NCI-H146 (cell line): ENCODE measurements at regions not wholly inside any gene's neighbourhood (a gene's known extent, or its start where the extent isn't known, plus 50 kb on each side); places are given as distances from the start of the nearest gene placed in this dataset.
"Not testable (repeated sequence)": the region's sequence is repeated elsewhere in the genome, so short reads cannot be mapped to it uniquely, and the experiment has no call there.

Source experiments
- DNase-seq: peaks from one replicate; lab custom pipeline; 2025; lab: John Stamatoyannopoulos, UW

GRCh38 chr3:522888-523287 lies 326.3 kb downstream of the CHL1 start:
- DNase-seq, result no peak

- no peak for DNase-seq
These were observed 328.9 kb downstream of the CHL1 start for GRCh38 chr3:525415-525814.

- DNase-seq, result no peak
These were observed 339.2 kb downstream of the CHL1 start for GRCh38 chr3:535566-536416.

- no peak for DNase-seq
These were observed 339.9 kb downstream of the CHL1 start for GRCh38 chr3:536417-536813.

GRCh38 chr3:541062-541801 lies 344.7 kb downstream of the CHL1 start:
- no peak for DNase-seq

GRCh38 chr3:542021-542420 lies 345.5 kb downstream of the CHL1 start:
- no peak for DNase-seq

- DNase-seq, result no peak
These were observed 353.1 kb downstream of the CHL1 start for GRCh38 chr3:549636-550035.

- DNase-seq, result no peak
These were observed 353.9 kb downstream of the CHL1 start for GRCh38 chr3:550471-550870.

GRCh38 chr3:557972-558371 lies 361.4 kb downstream of the CHL1 start:
- DNase-seq, result no peak

GRCh38 chr3:567488-568185 lies 371.1 kb downstream of the CHL1 start:
- no peak for DNase-seq

GRCh38 chr3:579529-579928 lies 383.0 kb downstream of the CHL1 start:
- not testable (repeated sequence) for DNase-seq

GRCh38 chr3:589066-589465 lies 392.5 kb downstream of the CHL1 start:
- not testable (repeated sequence) for DNase-seq

GRCh38 chr3:597304-597703 lies 400.7 kb downstream of the CHL1 start:
- DNase-seq, result not testable (repeated sequence)

- not testable (repeated sequence) for DNase-seq
These were observed 401.2 kb downstream of the CHL1 start for GRCh38 chr3:597746-598145.

GRCh38 chr3:607480-607879 lies 410.9 kb downstream of the CHL1 start:
- DNase-seq, result not testable (repeated sequence)

- no peak for DNase-seq
These were observed 425.2 kb downstream of the CHL1 start for GRCh38 chr3:621714-622113.

GRCh38 chr3:622314-622713 lies 425.8 kb downstream of the CHL1 start:
- no peak for DNase-seq

GRCh38 chr3:623914-624545 lies 427.5 kb downstream of the CHL1 start:
- DNase-seq, result no peak

- peak; percentile 49 for DNase-seq
These were observed 436.1 kb downstream of the CHL1 start for GRCh38 chr3:632571-633170.

GRCh38 chr3:634511-634910 lies 437.9 kb downstream of the CHL1 start:
- DNase-seq, result no peak

GRCh38 chr3:635393-635792 lies 438.8 kb downstream of the CHL1 start:
- DNase-seq, result no peak

GRCh38 chr3:643376-643775 lies 446.8 kb downstream of the CHL1 start:
- DNase-seq, result no peak
